H54 (cell line): ENCODE measurements at regions not wholly inside any gene's neighbourhood (a gene's known extent, or its start where the extent isn't known, plus 50 kb on each side); places are given as distances from the start of the nearest gene placed in this dataset.

Experiments
- DNase-seq: peaks from one replicate; pipeline ENCODE4 v3.0.0; 2011; ENCODE audit warnings: low spot score, mixed read lengths; ENCODE audit not compliant: insufficient read length
- FAIRE-seq: peaks from 3 replicates; lab custom pipeline; 2011; peaks lifted over from hg19 to GRCh38; lab: Jason Lieb, UNC
- POLR2A ChIP-seq: IDR thresholded peaks from 2 replicates; pipeline ENCODE4 v1.6.1; 2011; ENCODE audit warnings: low read depth, mild to moderate bottlenecking, low read length

DNA sequence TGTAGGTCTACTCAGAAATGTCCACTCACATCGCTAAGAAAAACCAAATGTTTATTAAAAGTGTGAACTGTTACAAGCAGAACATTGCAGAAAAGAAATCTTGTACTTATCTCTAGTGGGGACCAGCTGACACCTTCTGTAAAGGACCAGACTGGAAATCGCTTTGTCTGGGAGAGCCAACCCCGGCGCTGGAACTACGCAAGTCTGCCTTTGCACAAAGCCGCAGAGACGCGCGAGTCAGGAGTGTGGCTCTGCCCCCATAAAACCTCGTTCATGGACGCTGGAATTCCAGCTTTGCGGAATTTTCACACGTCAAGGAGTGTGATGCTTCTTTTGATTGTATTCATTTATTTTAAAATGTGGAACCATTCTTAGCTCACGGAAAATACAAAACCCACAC lies 141.9 kb upstream of the SALL3 start:
- TF ChIP-seq POLR2A, result no peak
- no peak for DNase-seq
- no peak for FAIRE-seq

DNA sequence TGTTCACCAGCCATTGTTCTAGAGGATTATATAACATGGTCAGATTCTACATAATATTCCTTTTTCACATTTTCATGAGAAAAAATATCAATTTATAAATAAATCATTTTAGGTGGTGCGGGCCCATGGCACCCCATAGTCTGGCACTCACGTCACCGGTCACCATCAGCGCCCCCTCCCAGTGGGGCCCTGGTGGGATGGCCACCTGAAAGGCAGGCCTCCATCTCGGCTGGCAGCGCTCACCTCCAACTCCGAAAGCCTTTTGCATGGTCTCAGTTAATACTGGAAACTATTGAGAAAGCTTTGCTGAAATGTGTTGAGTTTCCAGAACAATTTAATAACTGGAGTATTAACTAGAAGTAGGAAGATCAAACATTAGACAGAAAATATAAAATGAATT lies 141.4 kb upstream of the SALL3 start:
- no peak for FAIRE-seq
- no peak for TF ChIP-seq POLR2A
- DNase-seq, result no peak

DNA sequence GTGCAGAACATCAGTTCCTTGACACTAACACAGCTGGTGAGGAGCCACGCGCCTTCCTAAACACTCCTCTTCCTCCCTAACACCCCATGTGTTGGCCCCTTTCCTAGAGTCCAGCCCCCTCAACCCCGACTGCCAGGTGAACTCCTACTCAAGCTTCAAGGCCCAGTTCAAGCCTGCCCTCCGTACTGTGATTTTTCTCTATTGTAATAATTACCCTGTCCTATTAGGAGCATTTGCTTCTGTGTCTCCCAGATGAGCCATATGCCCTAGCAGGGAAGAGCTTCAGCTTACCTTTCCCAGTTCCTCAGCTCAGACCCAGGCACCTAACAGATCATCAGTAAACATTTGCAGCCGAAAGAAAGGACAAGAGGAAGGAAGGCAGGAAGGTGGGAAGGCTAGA lies 130.6 kb upstream of the SALL3 start:
- FAIRE-seq, result no peak
- no peak for DNase-seq
- TF ChIP-seq POLR2A, result no peak

DNA sequence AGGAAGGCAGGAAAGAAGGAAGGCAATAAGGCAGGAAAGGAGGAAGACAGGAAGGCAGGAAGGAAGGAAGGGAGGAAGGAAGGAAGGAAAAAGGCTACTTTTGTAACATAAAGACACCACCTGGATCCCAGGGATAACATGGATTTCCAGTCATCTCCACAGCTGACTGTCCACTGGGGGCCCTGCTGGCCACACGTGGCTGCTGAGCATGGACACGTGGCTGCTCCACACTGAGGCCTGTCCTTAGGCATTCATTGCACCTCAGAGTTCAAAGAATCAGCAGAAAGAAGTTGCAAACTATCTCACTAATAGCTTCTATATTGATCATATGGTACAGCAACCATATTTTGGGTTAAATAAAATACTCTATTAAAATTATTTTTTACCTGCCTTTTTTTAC lies 130.2 kb upstream of the SALL3 start:
- DNase-seq (no peak), FAIRE-seq (no peak)
- no peak for TF ChIP-seq POLR2A

DNA sequence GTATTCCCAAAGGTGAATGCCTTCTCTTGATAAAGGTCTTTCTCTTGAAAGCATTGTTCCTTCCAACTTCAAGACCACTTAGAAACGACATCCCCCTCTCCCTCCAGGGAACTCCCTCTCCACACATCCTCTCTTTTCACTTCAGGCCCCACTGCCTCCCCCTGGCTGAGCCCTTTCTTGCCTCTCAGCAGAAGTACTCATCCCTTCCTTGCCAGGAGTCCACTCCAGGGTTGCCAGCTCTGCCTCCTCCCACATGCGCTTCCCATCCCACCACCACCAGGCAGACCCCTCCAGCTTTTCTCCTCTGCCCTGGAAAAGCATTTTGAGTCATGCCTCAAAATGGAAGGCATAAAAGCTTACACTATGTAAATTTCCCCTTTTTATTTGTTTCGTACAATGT lies 126.3 kb upstream of the SALL3 start:
- DNase-seq (no peak), FAIRE-seq (no peak)
- TF ChIP-seq POLR2A, result no peak

DNA sequence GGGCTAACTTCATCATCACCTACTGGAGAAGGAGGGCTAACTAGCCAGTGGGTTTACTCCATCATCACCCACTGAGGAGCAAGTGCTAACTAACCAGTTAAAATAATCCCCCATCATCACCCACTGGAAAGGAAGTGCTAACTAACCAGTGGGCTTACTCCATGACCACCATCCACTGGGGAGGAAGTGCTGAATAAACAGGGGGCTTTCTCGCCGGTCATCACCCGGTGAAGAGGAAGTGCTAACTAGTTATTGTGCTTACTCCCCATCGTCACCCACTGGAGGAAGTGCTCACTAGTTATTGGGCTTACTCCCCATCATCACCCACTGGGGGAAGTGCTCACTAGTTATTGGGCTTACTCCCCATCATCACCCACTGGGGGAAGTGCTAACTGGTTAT lies 124.4 kb upstream of the SALL3 start:
- FAIRE-seq (no peak), DNase-seq (no peak)
- no peak for TF ChIP-seq POLR2A

DNA sequence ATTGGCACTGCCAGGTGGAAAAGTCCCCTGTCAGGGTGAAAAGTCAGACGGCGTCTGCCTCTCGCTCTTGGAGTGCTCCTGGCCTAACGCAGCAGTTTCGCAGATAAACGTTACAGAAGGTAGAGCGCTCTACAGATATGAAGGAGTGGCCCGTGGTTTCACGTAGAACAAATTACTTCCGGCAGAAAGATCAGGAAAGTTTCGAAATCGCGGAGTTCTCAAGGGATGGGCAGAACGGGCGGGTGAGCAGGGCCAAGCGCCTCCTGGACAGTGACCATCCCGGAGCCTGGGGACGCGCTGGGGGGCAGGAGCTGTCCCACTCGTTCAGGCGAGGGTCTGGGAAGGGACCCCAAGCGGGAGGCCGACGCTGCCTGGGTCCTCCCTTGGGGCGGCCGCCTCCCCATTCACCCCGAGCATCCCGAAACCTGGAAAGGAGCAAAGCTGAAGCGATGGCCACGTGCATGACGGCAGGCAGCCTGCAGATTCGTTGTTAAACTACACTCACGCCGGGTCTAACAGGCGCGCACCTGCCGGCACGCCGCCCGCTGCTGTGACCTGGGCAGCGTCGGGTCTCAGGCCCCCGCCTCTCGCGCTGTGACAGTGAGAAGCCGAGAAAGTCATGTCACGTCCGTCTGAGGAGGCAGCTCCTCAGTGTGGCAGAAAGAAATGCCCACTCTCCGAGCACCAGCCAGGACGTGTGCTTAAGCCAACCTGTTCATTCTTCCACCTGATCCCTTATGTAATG lies 122.9 kb upstream of the SALL3 start:
- no peak for DNase-seq
- no peak for FAIRE-seq
- no peak for TF ChIP-seq POLR2A

DNA sequence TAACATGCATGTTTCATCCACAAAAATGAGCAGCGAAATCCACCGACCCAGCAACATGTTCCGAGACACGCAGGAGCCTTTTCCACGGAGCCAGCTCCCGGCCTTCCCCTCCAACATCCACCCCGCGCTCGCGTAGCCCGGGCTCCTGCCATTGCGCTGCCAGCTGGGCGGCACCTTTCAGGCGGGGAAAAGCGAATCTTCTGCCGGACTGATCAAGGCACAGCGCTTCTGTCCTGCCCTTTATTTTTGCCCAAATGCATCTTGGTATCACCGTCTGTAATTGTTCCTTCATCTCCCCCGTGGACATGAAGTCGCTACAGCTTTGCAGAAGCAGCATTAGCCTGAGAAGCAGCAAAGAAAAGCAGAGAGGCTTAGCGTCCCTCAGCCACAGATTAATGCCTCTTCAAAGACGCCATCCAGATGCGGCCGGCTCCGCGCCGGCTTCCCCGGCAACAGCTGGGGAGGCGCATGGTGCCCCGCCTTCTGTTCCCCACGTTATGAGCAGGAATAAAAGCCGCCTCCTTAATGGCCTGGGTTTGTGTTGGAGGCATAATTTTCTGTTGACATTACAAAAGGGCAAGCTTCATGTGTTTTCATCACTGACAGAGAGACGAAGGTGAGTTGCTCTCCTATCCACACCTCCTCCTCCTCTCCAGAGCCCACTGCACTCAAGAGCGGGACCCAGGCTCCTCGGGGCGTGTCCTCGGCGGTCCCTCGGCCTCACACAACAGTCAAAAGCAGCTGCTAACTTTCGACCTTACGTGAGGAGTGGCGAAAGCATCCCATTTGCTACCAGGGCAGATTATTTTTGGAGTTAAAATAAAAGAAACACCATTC lies 122.1 kb upstream of the SALL3 start:
- FAIRE-seq (no peak), DNase-seq (no peak)
- no peak for TF ChIP-seq POLR2A

DNA sequence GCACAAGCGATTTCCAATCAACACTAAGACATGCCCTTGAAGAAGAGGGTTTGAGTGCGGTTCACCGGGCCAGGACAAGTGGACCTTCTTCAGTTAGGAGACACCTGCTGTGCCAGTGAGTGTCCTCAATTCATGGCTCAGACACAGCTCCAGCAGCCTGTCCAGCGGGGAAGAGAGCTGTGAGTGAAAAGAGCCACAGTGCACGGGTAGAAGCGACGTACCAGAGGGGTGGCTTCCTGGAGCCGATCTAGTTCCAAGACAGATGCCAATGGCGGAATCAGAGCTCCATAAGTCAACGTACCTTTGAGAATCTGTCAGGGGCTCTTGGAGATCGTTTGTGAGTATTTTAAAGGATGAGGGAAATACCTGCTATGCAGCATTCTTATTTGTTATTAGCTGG lies 119.9 kb upstream of the SALL3 start:
- TF ChIP-seq POLR2A, result no peak
- no peak for DNase-seq
- no peak for FAIRE-seq

DNA sequence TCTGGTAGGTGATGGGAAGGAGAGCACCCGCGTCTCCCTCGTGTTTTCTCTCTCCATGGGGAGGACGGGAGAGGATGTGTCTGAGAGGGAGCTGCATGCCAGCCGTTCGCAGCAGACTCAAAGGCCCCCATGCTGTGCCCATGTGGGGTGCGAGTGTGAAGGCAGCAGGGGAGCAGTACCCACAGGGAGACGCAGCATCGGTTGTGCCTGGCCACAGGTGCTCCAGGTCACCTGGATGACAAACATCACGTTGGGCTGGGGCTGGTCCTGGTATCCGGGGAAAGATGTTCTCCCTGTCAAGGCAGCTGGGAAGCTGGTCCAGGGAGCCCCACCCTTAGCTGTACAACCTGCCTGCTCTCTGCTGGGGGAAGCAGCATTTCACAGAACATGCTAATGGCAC lies 119.5 kb upstream of the SALL3 start:
- no peak for DNase-seq

DNA sequence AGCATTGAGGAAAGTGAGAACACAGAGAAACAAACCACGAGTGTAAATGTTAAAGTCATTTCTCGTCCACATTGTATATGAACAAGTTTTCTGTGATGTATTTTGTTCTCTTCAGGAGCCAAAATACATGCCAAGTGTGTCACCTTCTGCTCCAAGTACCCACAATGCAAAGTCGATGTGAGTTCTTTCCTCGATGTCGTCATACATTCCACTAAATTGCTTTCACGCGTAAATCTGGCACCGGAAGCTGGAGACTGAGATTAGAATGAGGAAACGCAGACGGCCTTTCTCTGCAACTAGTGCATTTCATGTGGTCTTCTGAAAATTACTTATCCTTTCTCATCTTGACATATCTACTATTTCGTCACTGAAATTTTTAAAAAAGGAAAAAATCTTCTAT lies 118.5 kb upstream of the SALL3 start:
- FAIRE-seq, result no peak
- TF ChIP-seq POLR2A, result no peak
- DNase-seq, result no peak

More for the DNA sequence above, 119.5 kb upstream of the SALL3 start:
- no peak for FAIRE-seq
- no peak for TF ChIP-seq POLR2A

DNA sequence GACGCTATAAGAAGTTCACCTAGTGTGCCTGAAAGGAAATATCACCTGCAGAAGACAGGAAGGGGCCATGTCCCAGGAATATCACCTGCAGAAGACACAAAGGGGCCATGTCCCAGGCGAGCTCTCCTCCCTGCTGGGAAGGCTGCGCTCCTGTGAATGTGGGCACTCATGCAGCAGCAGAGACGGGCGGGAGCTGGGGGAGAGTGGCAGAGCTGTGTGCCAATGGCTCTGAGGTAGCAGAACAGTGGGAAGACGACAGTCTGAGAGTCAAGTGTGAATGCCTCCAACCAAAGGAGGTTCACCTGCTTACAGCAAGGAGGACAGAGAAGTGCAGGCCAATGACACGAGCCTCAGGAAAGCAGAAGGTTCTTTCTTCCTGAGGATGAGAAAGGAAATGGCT lies 117.9 kb upstream of the SALL3 start:
- FAIRE-seq, result no peak
- no peak for DNase-seq
- no peak for TF ChIP-seq POLR2A

DNA sequence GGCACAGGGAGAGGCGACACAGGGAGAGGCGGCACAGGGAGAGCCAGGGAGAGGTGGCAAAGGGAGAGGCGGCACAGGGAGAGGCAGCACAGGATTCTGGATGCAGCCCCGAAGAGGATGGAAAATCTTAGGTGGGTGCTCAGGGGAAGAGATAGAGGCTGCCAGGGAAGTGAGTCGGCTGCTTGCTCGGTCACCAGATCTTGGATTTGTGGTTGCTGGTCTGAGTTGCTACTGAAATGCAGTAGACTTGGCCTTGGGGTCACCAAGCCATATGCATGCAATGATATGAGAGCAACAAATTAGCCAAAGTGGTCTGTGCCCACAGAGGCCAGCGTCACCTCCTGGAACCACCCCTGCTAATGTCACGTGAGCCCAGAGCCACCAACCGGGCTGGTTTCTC lies 117.2 kb upstream of the SALL3 start:
- TF ChIP-seq POLR2A, result no peak
- DNase-seq (no peak), FAIRE-seq (no peak)

DNA sequence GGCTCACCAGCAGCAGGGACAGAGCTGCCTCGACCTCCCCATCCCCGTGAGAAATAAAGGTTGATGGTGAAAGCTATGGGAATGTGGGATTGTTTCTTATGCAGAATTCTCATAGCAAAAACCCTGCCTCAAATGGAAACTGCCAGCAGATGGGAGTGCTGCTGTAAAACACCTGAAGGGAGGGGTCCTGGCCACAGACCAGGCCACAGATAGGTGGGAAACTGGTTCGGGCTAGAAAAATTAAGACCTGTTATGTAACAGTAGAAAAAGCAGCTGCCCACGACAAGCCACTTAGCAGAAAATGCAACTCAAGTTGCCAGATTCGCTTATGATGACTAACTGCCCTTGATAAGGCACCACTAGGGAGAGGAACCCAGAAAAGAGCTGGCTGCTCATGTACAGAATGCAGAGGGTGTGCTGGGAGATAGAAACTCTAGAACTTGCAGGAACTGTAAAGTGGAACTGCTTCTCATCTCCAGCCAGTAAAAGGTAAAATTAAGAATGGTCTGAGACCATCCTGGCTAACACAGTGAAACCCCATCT lies 114.5 kb upstream of the SALL3 start:
- FAIRE-seq (no peak), DNase-seq (no peak)
- TF ChIP-seq POLR2A, result no peak
